ENCODE measurements at regions not wholly inside any gene's neighbourhood (a gene's known extent, or its start where the extent isn't known, plus 50 kb on each side); places are given as distances from the start of the nearest gene placed in this dataset.
"Not testable (repeated sequence)": the region's sequence is repeated elsewhere in the genome, so short reads cannot be mapped to it uniquely, and the experiment has no call there.

GRCh38 chr11:45736424-45736823 lies 68.5 kb upstream of the SLC35C1 start:
- peaks cover 0 to 3% (median 0%) of the 10 kb centered on the region in 3 donors for H3K27me3 ChIP-seq (ENCODE audit: control insufficient read depth in 3 of 3, insufficient read depth in 3 of 3, low read length in 2 of 3)
- 66 to 67% methylated on average over 2 of the region's 2 CpGs for WGBS, 2 donors
- H3K36me3 ChIP-seq (ENCODE audit: control insufficient read depth in 4 of 4, insufficient read depth in 4 of 4, low read length in 4 of 4): no peaks in the 10 kb centered on the region
- ATAC-seq (ENCODE audit: insufficient read depth, low FRiP score) (peak; percentile 60), DNase-seq (no peak)
- H3K4me1 ChIP-seq (ENCODE audit: control insufficient read depth in 5 of 5, insufficient read depth in 5 of 5, low read length in 5 of 5): no peaks in the 10 kb centered on the region
- no peak overlapping the region for H3K27ac ChIP-seq (ENCODE audit: low read depth in 1 of 2, low read length in 1 of 2)
- H3K9ac ChIP-seq (ENCODE audit: insufficient read depth in 1 of 2, low read length in 2 of 2): no peak overlapping the region
- peaks cover 0 to 2% (median 0%) of the 10 kb centered on the region in 4 donors for H3K9me3 ChIP-seq (ENCODE audit: control insufficient read depth in 4 of 4, insufficient read depth in 3 of 4, low read length in 3 of 4)
- no peak for TF ChIP-seq CTCF (IDR thresholded peaks at IDR 0.05; ENCODE audit: control extremely low read depth, extremely low read depth)
- no peak overlapping the region for H3K4me3 ChIP-seq

GRCh38 chr11:45733176-45733575 lies 67.8 kb upstream of the CHST1 start:
- no peak for DNase-seq
- Histone ChIP-seq H3K27ac (ENCODE audit: low read depth in 1 of 2, low read length in 1 of 2) (no peak overlapping the region), H3K4me1 (ENCODE audit: control insufficient read depth in 5 of 5, insufficient read depth in 5 of 5, low read length in 5 of 5) (no peaks in the 10 kb centered on the region), H3K9ac (ENCODE audit: insufficient read depth in 1 of 2, low read length in 2 of 2) (no peak overlapping the region), H3K36me3 (ENCODE audit: control insufficient read depth in 4 of 4, insufficient read depth in 4 of 4, low read length in 4 of 4) (no peaks in the 10 kb centered on the region), H3K4me3 (no peak overlapping the region), H3K27me3 (ENCODE audit: control insufficient read depth in 3 of 3, insufficient read depth in 3 of 3, low read length in 2 of 3) (peaks cover 0 to 3% (median 0%) of the 10 kb centered on the region in 3 donors), H3K9me3 (ENCODE audit: control insufficient read depth in 4 of 4, insufficient read depth in 3 of 4, low read length in 3 of 4) (peaks cover 0 to 2% (median 0%) of the 10 kb centered on the region in 4 donors)
- no peak for ATAC-seq (ENCODE audit: insufficient read depth, low FRiP score)
- 54 to 61% methylated on average over 1 of the region's 1 CpG for WGBS, 2 donors
- TF ChIP-seq CTCF (IDR thresholded peaks at IDR 0.05; ENCODE audit: control extremely low read depth, extremely low read depth): no peak

- H3K36me3 ChIP-seq (ENCODE audit: control insufficient read depth in 4 of 4, insufficient read depth in 4 of 4, low read length in 4 of 4): no peaks in the 10 kb centered on the region
- no peak overlapping the region for H3K4me3 ChIP-seq
- H3K27me3 ChIP-seq (ENCODE audit: control insufficient read depth in 3 of 3, insufficient read depth in 3 of 3, low read length in 2 of 3): peaks cover 0 to 3% (median 0%) of the 10 kb centered on the region in 3 donors
- no peak overlapping the region for H3K9ac ChIP-seq (ENCODE audit: insufficient read depth in 1 of 2, low read length in 2 of 2)
- no peak for DNase-seq
- no peak for ATAC-seq (ENCODE audit: insufficient read depth, low FRiP score)
- TF ChIP-seq CTCF (IDR thresholded peaks at IDR 0.05; ENCODE audit: control extremely low read depth, extremely low read depth): no peak
- H3K4me1 ChIP-seq (ENCODE audit: control insufficient read depth in 5 of 5, insufficient read depth in 5 of 5, low read length in 5 of 5): no peaks in the 10 kb centered on the region
- H3K9me3 ChIP-seq (ENCODE audit: control insufficient read depth in 4 of 4, insufficient read depth in 3 of 4, low read length in 3 of 4): peaks cover 0 to 2% (median 0%) of the 10 kb centered on the region in 4 donors
- H3K27ac ChIP-seq (ENCODE audit: low read depth in 1 of 2, low read length in 1 of 2): no peak overlapping the region
Observed at GRCh38 chr11:45732343-45732742, 66.9 kb upstream of the CHST1 start.

- DNase-seq; H3K27ac ChIP-seq (ENCODE audit: low read depth in 1 of 2, low read length in 1 of 2); ATAC-seq (ENCODE audit: insufficient read depth, low FRiP score); H3K9me3 ChIP-seq (ENCODE audit: control insufficient read depth in 4 of 4, insufficient read depth in 3 of 4, low read length in 3 of 4); H3K27me3 ChIP-seq (ENCODE audit: control insufficient read depth in 3 of 3, insufficient read depth in 3 of 3, low read length in 2 of 3); H3K36me3 ChIP-seq (ENCODE audit: control insufficient read depth in 4 of 4, insufficient read depth in 4 of 4, low read length in 4 of 4); H3K4me1 ChIP-seq (ENCODE audit: control insufficient read depth in 5 of 5, insufficient read depth in 5 of 5, low read length in 5 of 5); H3K4me3 ChIP-seq; H3K9ac ChIP-seq (ENCODE audit: insufficient read depth in 1 of 2, low read length in 2 of 2): not testable (repeated sequence)
- 89 to 93% methylated on average over 4 of the region's 4 CpGs for WGBS, 2 donors
Observed at GRCh38 chr11:45731171-45731570, 65.7 kb upstream of the CHST1 start.
